Heart right ventricle (tissue), 16 donors: ENCODE measurements at regions not wholly inside any gene's neighbourhood (a gene's known extent, or its start where the extent isn't known, plus 50 kb on each side); places are given as distances from the start of the nearest gene placed in this dataset.
"Not testable (repeated sequence)": the region's sequence is repeated elsewhere in the genome, so short reads cannot be mapped to it uniquely, and the experiment has no call there.

ENCODE experiments used
- ATAC-seq, 8 donors: fragments of 200-7000 bp; cut with Tn5 transposase; one replicate each; pipeline ENCODE4 v1.9.1; 2020; ENCODE audit warnings: mild to moderate bottlenecking in 8 of 8, moderate library complexity in 8 of 8, moderate number of reproducible peaks in 1 of 8
- DNase-seq, 2 donors: peaks; one replicate each; pipeline ENCODE4 v3.0.0-alpha.2; 2020
- H3K27ac ChIP-seq, 10 donors: fragments of 200-600 bp; sonication (generic) in 2 of 10; one replicate each; pipeline versions ENCODE4 v1.5.0 to v1.8.0; 2020 to 2022; ENCODE audit warnings: mild to moderate bottlenecking in 3 of 10
- H3K27me3 ChIP-seq, 7 donors: fragments of 200-600 bp; one replicate each; pipeline ENCODE4 v1.8.0; 2021 to 2022; ENCODE audit warnings: mild to moderate bottlenecking in 2 of 7
- H3K36me3 ChIP-seq, 9 donors: fragments of 200-600 bp; sonication (generic) in 1 of 9; one replicate each; pipeline versions ENCODE4 v1.5.0 to v1.8.0; 2020 to 2022; ENCODE audit warnings: mild to moderate bottlenecking in 2 of 9
- H3K4me1 ChIP-seq, 9 donors: fragments of 200-600 bp; sonication (generic) in 1 of 9; one replicate each; pipeline versions ENCODE4 v1.5.0 to v1.8.0; 2020 to 2022; ENCODE audit warnings: mild to moderate bottlenecking in 4 of 9
- H3K4me3 ChIP-seq, 10 donors: fragments of 200-600 bp; sonication (generic) in 2 of 10; one replicate each; pipeline versions ENCODE4 v1.5.0 to v1.8.0; 2020 to 2022; ENCODE audit warnings: mild to moderate bottlenecking in 7 of 10, moderate library complexity in 2 of 10
- H3K9me3 ChIP-seq, 11 donors: fragments of 200-600 bp in 10 of 11; sonication (generic) in 2 of 11; one replicate each; pipeline versions ENCODE4 v1.5.0 to v1.8.0; 2013 to 2022; ENCODE audit warnings: mild to moderate bottlenecking in 2 of 11, control low read depth in 1 of 11, moderate library complexity in 1 of 11
- CTCF ChIP-seq, 9 donors: fragments of 200-600 bp; sonication (generic) in 2 of 9; IDR thresholded peaks; one replicate each; pipeline versions ENCODE4 v1.5.0 to v1.8.0; 2021 to 2022; ENCODE audit warnings: antibody characterized with exemption in 9 of 9, mild to moderate bottlenecking in 5 of 9, moderate library complexity in 1 of 9
- WGBS, 2 donors: extraction: QIAGEN DNeasy Blood & Tissue Kit; methylation state at CpG; one replicate each; pipeline ENCODE4 v1.1.7; 2013; ENCODE audit warnings: inconsistent platforms in 1 of 2; 5-methylcytosine and 5-hydroxymethylcytosine counted together
- intact Hi-C, 10 donors: fragments of 100-400 bp; cut with DNase I; formaldehyde crosslinking; loops; one replicate each; pipeline versions ENCODE4 v1.11.1 to v1.14.2; 2022
- donor health status: Arrhythmogenic right ventricular cardiomyopathy.
- donor health status: ischemic (EF 13 %, LVEDD 7.1; RV severe dilation, severe dysfunction).
- donor health status: healthy with polysubstance abuse.
- donor health status: DM: no; HTN: yes; CAD: no.
- donor health status: DM: no; HTN: no; CAD: no.
- donor health status: ischemic (EF 25% LVEDD 6.9; RV normal size, moderate dysfunction).
- donor health status: ischemic (EF 25% LVEDD 5.7; RV mildly dilated, moderate dysfunction).
- donor health status: healthy.
- donor health status: DM: yes; HTN: yes; CAD: no.
- donor health status: Ischemic cardiomyopathy.
- donor health status: ischemic (EF 35%, LVEDD 5.7; RV mildly dilated, moderate dysfunction).
- donor health status: nonischemic (EF 11% LVEDD 7.7; RV severe dilation, severe dysfunction).
- donor health status: DM: yes; HTN: yes; CAD: no.
- donor health status: PGD.
- donor health status: ischemic (EF 29% LVEDD 5.4; RV normal size, mild dysfunction).
- donor health status: nonischemic (EF 23%, LVEDD 6.1; RV moderate dilation, normal function).

GRCh38 chr13:73306688-73307087 lies 247.9 kb downstream of the KLF5 start:
- Histone ChIP-seq H3K4me1 (no peaks in the 10 kb centered on the region), H3K9me3 (peaks cover 0 to 6% (median 0%) of the 10 kb centered on the region in 11 donors), H3K36me3 (no peaks in the 10 kb centered on the region), H3K27ac (no peak overlapping the region), H3K4me3 (no peak overlapping the region), H3K27me3 (no peaks in the 10 kb centered on the region)
- no peak for TF ChIP-seq CTCF (IDR thresholded peaks at IDR 0.05)
- intact Hi-C loops: no loop called here
- no peak for ATAC-seq
- WGBS, 2 donors: 89 to 92% methylated on average over 1 of the region's 1 CpG
- DNase-seq: no peak

DNA sequence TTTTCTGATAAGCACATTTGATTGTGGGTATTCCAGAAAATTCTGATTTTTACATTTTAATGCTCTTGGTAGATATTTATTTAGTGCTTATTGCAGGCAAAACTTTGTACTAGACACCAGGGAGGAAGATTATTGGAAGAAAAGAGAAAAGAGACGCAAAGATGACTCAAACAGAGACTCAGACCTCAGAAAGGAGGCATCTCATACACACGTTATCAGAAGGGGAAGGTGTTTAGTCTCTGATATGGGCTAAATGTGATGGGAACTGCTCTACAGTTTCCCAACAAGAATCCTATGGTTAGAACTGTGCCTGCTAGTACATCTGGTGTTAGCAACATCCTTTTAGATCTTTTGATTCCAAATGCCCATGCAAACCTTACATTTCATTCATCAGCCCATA lies 245.6 kb downstream of the KLF5 start:
- ATAC-seq (no peak), DNase-seq (no peak)
- intact Hi-C loops: no loop called here
- no peak overlapping the region for H3K4me3 ChIP-seq
- 70 to 76% methylated on average over 2 of the region's 2 CpGs for WGBS, 2 donors
- H3K36me3 ChIP-seq: no peaks in the 10 kb centered on the region
- no peak overlapping the region for H3K27ac ChIP-seq
- H3K9me3 ChIP-seq: peaks cover 0 to 6% (median 0%) of the 10 kb centered on the region in 11 donors
- H3K4me1 ChIP-seq: no peaks in the 10 kb centered on the region
- no peak for TF ChIP-seq CTCF (IDR thresholded peaks at IDR 0.05)
- no peaks in the 10 kb centered on the region for H3K27me3 ChIP-seq

GRCh38 chr13:73303851-73304250 lies 245.0 kb downstream of the KLF5 start:
- no peak overlapping the region for H3K4me3 ChIP-seq
- no peaks in the 10 kb centered on the region for H3K4me1 ChIP-seq
- DNase-seq (no peak), ATAC-seq (no peak)
- no peak overlapping the region for H3K27ac ChIP-seq
- H3K9me3 ChIP-seq: peaks cover 0 to 6% (median 0%) of the 10 kb centered on the region in 11 donors
- intact Hi-C loops: no loop called here
- TF ChIP-seq CTCF (IDR thresholded peaks at IDR 0.05): no peak
- H3K27me3 ChIP-seq: no peaks in the 10 kb centered on the region
- no peaks in the 10 kb centered on the region for H3K36me3 ChIP-seq
- WGBS, 2 donors: 56 to 68% methylated on average over 6 of the region's 6 CpGs

DNA sequence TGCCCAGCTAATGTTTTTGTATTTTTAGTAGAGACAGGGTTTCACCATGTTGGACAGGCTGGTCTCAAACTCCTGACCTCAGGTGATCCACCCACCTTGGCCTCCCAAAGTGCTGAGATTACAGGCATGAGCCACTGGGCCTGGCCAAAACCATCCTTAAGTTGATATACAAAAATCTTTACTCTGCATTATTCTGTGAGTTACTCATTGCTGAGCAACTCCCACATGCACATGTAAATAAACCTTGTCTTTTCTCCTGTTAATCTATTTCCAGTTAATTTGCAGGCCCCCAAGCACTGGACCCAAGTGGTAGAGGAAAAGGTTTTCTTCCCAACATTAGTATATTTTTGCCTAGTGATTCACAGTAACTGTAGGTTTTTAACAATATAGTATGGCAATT lies 242.8 kb downstream of the KLF5 start:
- H3K27me3 ChIP-seq, ATAC-seq, H3K4me1 ChIP-seq, H3K27ac ChIP-seq, DNase-seq, H3K4me3 ChIP-seq, H3K9me3 ChIP-seq, intact Hi-C loops, H3K36me3 ChIP-seq: not testable (repeated sequence)

DNA sequence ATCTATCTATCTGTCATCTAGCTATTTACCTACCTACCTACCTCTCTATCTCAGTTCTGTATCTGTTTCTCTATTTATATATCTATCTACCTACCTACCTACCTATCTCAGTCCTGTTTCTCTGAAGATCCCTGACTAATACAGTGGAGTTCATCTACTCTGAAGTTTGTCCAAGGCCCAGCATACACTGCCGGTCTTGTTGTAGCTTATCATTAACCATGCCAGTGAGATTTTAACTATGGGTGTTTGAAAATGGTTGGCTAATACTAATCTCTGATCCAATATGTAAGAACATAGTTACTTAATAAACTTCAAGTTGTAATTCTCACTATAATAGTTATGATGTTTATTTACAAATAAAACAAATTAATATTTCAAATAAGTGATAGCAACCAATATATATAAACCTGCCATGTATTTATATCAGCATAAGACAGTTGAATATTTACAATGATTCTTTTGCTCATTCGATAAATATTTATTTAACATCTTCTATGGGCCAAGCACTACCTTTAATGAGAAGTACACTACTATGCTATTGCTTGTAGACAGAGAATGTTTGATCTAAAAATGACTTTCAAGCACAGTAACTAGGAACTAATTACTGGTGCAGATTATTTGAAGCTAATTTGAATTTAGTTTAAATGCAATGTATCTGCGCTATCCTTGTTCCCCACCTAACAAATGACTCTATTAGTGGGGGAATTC lies 242.1 kb downstream of the KLF5 start:
- no peak overlapping the region for H3K27ac ChIP-seq
- no peaks in the 10 kb centered on the region for H3K27me3 ChIP-seq
- no peak overlapping the region for H3K4me3 ChIP-seq
- TF ChIP-seq CTCF (IDR thresholded peaks at IDR 0.05): no peak
- no peaks in the 10 kb centered on the region for H3K36me3 ChIP-seq
- no peaks in the 10 kb centered on the region for H3K9me3 ChIP-seq
- DNase-seq: no peak
- no peak for ATAC-seq
- intact Hi-C loops: no loop called here
- no peaks in the 10 kb centered on the region for H3K4me1 ChIP-seq
- 93 to 99% methylated on average over 3 of the region's 3 CpGs for WGBS, 2 donors
